NCI-H187 (cell line): ENCODE measurements at regions not wholly inside any gene's neighbourhood (a gene's known extent, or its start where the extent isn't known, plus 50 kb on each side); places are given as distances from the start of the nearest gene placed in this dataset.

Source experiments
- DNase-seq, 2 experiments: peaks; one replicate each; lab custom pipeline; 2025; lab: John Stamatoyannopoulos, UW

GRCh38 chr2:153420394-153420793 lies 58.2 kb downstream of the RPRM start:
- DNase-seq = no peak

DNA sequence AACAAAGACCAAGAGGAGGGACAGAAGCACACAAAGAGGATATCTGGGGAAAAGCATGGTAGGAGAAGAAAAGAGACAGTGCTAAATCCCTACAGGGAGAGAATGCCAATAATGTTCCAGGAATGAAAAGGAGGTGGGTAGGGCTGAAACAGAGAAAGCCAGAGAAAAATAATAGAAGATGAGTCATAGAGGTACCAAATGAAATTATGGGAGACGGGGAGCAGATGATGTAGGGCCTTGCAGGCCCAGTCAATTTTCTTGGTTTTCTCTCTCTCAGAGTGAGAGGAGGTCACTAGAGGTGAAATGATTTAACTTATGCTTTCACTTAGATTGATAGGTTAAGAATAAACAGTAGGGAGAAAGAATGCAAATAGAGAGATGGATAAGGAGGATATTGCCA lies 61.5 kb downstream of the RPRM start:
- no peak for DNase-seq

DNA sequence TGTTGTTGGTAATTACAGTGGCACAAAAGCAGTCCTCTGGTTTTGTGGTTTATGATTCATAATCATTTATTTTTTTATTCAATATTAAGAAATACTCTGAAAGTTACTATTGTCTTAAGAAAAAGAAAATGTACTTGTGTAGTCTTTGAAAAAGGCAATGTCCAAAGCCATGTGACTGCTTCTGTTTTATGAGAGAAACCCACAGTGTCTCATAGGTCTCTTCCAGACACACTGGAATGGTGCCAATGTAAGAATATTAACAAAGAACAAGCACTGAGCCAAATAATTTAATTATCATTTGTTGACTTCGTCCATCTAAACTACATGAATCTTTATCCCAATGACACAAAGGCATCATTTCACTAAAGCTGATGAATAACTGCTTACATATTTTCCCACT lies 62.5 kb downstream of the RPRM start:
- no peak for DNase-seq

DNA sequence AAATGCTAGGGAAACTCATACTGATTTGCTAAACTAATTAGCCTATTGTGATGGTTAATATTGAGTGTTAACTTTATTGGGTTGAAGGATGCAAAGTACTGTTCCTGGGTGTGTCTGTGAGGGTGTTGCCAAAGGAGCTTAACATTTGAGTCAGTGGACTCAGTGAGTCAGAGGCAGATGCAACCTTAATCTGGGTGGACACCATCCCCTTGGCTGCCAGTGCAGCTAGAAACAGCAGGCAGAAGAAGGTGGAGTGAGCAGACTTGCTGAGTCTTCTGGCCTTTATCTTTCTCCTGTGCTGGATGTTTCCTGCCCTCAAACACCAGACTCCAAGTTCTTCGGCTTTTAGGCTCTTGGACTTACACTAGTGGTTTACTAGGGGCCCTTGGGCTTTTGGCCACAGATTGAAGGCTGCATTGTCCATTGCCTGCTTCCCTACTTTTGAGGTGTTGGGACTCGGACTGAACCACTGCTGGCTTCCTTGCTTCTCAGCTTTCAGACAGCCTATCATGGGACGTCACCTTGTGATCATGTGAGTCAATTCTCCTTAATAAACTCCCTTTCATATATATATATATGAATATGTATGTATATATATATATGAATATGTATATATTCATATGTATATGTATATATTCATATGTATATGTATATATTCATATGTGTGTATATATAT lies 69.7 kb downstream of the RPRM start:
- DNase-seq = no peak

- no peak for DNase-seq
These were observed 73.4 kb downstream of the RPRM start for GRCh38 chr2:153405196-153405595.

DNA sequence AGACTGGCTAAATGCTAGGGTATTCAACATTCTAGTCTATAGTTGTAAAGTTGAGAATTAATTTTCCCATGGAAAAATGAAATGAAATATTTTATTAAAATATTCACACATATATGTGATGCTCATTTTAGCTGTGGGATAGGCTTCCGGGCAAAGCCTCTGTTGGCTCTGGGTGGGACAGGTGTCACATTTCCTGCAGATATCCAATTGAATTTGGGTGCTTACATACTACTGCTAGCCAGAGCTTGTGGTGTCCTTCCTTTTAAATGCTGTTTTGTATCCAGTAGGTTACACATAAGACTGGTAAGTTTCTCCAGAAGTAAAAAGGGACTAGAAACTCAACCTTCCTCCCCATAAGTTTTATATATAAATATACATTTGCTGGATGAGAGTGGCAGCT lies 73.8 kb downstream of the RPRM start:
- DNase-seq = no peak

- DNase-seq = peak in 1 of 2 experiments; percentile 5
These were observed 74.6 kb downstream of the RPRM start for GRCh38 chr2:153403940-153404339.

DNA sequence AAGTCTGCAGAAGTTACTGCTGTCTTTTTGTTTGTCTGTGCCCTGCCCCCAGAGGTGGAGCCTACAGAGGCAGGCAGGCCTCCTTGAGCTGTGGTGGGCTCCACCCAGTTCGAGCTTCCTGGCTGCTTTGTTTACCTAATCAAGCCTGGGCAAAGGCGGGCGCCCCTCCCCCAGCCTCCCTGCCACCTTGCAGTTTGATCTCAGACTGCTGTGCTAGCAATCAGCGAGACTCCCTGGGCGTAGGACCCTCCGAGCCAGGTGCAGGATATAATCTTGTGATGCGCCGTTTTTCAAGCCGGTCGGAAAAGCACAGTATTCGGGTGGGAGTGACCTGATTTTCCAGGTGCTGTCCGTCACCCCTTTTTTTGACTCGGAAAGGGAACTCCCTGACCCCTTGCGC lies 75.2 kb downstream of the RPRM start:
- DNase-seq = peak; percentile 2 to 4

DNA sequence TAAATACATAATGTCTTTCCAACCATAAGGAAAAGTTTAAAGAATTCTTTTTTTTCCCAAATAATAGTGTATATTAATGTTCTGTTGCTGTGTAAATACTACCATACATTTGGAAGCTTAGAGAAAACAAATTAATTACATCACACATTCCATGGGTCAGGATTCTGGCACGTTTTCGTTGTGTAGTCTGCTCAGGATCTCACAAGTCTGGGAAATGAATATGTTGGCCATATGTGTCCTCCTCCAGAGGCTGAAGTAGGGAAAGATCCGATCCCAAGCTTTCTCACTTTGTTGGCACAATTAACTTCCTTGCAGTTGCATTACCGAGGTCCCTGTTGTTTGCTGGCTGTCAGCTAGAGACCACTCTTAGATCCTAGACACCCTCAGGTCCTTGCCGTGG lies 83.9 kb downstream of the RPRM start:
- no peak for DNase-seq

DNA sequence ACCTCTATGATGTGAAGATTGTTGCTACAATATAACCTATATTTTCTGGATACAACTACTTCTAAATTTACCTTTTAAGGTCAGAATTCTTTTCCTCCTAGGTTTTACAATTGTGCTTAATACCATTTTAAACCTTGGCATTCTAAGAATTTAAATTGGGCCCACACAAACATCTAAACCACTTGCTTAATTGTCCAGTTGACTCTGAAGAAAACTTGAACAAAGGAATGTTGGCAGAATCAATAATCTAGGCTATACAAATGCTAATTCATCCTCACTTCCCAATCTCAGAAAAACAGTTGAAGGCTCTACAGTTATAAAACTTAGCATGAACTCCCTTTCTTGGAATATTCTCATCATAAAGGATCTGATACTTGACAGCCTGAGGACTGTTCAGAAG lies 84.3 kb downstream of the RPRM start:
- no peak for DNase-seq

- DNase-seq = no peak
These were observed 85.0 kb downstream of the RPRM start for GRCh38 chr2:153393518-153393917.

- DNase-seq = no peak
These were observed 87.4 kb downstream of the RPRM start for GRCh38 chr2:153391131-153391530.

DNA sequence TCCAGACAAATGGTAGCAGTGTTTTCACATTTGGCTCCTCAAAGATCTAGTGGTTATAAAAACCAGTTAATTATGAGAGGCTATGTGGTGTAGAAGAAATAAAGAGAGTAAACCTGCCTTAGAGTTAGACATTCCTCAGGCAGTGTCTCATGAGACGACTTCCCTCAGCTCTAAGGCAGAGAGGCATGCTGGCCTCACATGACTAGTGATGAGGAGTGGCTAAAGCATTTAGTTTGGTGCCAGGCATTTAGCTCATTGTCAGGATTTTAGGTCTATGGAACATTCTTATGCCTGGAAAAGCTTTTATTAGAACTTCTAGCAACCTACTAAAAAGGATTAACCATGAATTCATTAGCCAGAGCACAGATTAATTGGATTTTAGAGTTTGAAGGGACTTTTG lies 90.3 kb downstream of the RPRM start:
- no peak for DNase-seq

DNA sequence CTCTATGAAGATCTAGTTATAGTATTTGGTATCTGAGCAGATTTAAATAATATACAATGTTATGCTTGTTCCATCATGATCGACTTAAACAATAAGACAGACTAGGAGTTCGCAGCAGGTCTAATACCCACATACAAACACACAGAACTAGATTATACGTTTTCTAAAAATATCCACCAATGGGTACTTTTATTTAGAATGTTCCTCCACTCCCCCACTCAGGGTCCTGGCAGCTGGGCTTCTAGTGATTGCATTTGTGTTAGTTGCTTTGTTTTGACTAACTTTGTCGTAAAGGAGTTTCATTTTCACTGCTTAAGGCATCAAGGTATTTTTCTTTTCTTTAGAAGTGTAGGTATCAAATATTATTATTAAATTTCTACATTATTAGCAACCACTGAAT lies 91.4 kb downstream of the RPRM start:
- no peak for DNase-seq

- no peak for DNase-seq
These were observed 92.1 kb downstream of the RPRM start for GRCh38 chr2:153386481-153386897.

DNA sequence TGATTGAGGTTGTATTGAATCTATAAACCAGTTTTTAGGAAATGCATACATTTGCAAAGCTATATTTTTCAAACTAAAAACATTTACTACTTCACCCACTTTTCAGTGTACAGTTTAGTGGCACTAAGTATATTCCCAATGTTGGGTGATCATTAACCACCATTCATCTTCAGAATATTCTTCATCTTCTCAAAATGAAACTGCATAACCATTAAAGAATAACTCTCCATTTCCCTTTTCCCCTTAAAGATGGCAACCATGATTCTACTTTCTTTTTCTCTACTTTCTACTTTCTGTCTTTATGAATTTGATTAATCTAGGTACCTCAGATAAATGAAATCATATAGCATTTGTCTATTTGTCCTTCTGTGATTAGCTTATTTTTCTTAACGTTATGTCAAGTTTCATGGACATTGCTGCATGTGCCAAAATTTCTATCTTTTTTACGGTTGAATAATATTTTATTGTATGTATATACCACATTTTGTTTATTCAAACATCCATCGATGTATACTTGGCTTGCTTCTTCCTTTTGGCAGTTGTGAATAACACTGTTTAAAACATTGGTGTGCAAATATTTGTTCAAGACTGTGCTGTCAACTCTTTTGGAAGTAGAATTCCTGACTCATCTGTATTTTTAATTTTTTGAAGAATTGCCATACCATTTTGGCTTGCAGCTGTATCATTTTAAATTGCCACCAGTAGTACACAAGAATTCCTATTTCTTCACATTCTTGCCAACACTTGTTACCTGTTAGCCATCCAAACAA lies 104.9 kb downstream of the RPRM start:
- no peak for DNase-seq

GRCh38 chr2:153360239-153360638 lies 118.3 kb downstream of the RPRM start:
- no peak for DNase-seq

- no peak for DNase-seq
These were observed 124.2 kb downstream of the RPRM start for GRCh38 chr2:153354377-153354776.

DNA sequence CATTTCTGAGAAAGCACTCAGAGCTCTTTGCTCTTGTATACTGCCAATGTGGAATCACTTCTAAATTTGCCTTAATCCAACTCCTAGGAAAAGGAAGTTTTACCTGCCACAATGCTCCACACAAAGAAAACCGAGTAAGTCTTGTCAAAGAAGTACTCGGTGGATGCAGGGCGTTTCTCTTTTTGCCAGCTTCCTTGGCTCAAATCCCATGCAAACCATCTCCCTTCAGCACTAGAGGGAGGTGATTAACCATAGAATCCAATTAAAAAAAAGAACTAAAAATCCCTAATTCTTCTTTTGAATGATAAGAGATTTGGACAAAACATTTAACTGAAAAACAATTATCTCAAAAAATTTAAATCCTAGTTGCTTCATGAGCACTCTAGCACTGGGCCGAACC lies 129.0 kb downstream of the RPRM start:
- DNase-seq = no peak

GRCh38 chr2:153347818-153348495 lies 130.6 kb downstream of the RPRM start:
- DNase-seq = no peak

- DNase-seq = no peak
These were observed 157.7 kb downstream of the RPRM start for GRCh38 chr2:153320879-153321278.

DNA sequence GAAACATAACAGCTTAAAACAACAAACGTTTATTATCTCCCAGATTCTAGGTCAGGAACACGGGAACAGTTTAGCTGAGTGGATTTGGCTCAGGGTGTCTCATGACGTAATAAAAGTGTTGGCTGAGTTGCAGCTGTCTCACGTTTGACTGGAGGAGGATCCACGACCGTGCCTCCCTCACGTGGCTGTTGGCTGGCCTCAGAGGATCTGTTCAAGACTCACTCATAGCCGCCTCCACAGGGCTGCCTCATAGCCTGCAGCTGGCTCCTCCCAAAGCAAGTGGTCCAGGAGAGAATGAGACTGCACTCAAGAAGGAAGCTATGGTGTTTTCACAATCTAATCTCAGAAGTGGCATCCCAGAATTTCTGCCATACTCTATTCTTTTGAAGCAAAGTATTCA lies 167.1 kb downstream of the RPRM start:
- no peak for DNase-seq

DNA sequence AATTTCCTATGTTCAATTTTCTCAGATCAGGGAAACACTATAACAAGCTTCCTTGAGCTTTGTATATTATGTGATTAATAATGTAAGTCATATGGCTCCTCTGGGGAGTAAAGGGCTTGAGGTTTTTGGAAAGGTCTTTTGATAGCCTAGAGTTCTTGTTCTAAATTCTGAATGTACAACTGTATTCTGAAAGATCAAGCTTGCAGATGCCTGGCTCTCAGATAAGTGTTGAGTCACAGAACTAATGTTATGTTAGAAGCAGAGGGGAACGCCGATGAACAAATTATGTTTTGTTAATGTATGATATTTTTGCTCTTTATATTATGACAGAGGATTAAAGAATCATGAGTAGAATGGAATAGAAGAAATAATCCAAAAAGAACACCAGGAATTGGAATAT lies 170.1 kb downstream of the RPRM start:
- DNase-seq = no peak
